GM21447 (cell line): ENCODE measurements at regions not wholly inside any gene's neighbourhood (a gene's known extent, or its start where the extent isn't known, plus 50 kb on each side); places are given as distances from the start of the nearest gene placed in this dataset.
"Not testable (repeated sequence)": the region's sequence is repeated elsewhere in the genome, so short reads cannot be mapped to it uniquely, and the experiment has no call there.

ENCODE experiments used
- ATAC-seq: cut with Tn5 transposase; IDR thresholded peaks from one replicate; pipeline ENCODE4 v1.9.1; 2021; ENCODE audit not compliant: unreplicated experiment

DNA sequence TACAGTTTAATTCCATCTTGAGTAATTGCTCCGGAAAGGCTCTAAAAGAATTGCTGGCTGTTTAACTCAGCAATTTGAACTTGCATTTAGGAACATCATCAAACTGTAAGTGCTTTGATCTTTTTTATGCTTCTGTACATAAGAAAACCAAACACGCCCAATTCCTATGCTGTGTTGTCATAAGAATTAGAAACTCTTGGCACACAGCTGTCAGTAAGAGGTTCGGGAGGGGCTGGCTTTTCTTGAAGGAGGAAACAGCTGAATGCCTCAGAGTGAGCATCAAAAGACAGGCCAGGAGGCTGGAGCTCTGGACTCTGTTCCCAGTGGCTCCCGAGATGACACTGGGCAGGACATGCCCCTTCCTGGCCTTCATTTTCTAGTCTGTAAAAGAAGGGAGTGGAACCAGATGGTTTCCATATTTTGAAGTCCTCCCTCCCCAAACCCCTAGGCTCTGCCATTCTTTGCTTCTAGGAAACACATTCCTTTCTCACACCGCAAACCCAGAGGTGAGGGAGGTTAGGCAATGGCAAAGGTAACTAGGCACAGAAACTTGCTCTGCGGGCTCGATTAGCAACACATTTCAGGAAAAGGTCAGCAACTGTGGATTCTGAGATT is 73.7 kb upstream of the DLG1 start:
- no peak for ATAC-seq

DNA sequence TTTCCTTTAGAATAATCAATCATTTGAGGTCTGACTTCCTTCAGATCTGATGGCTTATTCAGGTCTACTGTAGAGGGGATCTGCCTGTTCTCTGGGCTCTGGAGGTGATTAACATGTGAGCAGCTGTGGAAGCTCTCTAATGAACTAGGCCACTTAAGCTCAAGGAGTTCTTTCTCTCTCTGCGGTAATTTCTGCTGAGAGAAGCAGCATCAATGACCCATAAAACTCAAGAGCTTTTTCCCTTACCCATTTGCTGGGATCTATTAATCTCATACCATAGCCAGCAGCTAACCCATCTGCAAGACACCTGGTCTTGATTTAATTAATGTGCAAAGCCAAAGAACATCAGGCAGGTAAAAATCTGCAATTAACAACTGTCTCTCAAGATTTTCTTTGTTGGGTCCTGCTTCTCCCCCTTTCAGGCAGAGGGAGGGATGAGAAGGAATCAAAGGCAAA is 73.2 kb upstream of the DLG1 start:
- ATAC-seq: no peak

- ATAC-seq: no peak
Observed at GRCh38 chr3:197369545-197369944, 71.1 kb upstream of the DLG1 start.

DNA sequence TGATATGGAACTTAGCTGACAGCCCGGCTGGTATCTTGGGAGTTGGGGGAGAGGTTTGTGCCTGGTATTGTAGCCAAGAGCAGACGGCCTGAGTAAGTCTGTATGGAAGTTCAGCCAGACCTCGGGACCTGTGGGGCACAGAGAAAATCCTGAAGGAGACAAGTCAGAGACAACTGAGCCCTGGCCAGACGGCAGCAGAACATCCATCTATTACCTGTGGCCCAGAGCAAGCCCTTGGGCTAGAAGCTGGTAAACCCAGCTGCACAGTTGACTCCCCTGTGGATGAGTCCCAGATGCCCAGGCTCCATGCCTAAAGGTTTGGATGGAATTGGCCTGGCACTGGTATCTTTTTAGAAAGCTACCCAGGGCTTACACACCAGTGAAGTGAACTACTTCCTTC is 70.4 kb upstream of the DLG1 start:
- no peak for ATAC-seq

GRCh38 chr3:197368330-197368729 is 69.9 kb upstream of the DLG1 start:
- ATAC-seq: no peak

DNA sequence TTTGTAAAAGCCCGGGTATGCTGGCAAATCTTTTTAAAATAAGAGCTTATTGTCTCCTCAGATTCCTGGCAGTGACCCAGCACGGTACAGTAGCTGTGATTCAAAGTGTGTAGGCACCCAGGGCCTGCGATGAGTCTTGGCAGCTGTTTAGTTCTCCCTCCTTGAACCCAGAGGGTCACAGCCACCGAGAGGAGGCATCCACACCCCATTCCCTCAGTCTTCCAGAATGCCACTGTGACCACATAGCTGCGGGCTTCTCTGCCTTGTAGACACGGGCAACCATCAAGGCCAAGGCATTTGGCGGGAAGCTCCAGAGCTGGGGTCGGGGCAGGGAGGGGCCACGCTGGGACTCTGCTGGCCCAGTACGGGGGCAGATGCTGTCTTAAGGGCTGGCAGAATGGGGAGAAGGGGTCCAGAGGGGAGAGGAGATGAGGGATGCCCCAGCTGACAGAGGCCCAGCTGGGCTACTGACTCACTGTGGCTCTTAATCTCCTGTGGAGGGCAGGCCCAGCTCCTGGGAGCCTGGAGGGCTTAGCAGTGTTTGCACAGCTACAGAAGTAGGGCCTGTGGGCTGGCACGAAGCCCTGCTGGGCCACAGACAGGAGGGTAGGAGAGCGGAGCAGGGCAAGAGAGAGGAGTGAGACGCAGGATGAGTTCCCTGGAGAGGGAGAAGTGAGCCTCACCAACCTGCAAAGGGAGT is 68.8 kb upstream of the DLG1 start:
- no peak for ATAC-seq

DNA sequence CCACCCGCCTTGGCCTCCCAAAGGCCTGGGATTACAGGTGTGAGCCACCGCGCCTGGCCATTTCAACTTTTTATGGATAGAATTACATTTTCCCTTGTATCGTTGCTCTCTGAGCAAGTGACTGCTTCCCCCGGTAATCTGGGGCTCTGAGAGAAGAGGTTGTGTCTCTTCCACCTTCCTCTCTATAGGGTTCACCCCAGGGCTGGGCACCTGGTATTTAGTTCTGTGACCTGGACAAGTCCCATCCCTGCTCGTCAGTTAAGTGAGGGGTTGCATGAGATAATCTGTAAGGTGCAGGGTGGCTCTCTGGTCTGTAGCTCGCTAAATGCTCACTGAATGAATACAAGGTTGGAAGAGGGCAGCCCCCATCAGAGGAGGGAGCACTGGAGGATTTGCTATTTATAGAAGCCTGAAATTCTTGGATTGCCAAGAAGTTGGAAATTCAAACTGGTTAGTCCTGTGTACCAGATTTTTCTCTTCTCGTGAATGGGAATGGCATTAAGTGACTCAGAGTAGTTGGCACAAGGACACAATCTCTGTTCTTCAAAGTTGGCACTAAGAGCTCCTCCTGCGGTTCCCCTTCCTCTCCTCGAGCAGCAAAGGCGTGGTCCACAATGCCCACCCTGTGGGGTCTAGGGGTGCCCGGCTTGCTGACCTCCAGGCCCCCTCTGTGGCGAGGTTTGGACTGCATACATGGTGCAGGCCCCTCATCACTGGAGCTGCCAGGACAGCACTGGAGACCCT is 68.1 kb upstream of the DLG1 start:
- no peak for ATAC-seq

GRCh38 chr3:197365586-197365985 is 67.2 kb upstream of the DLG1 start:
- no peak for ATAC-seq

GRCh38 chr3:197364410-197365071 is 66.1 kb upstream of the DLG1 start:
- ATAC-seq: no peak

DNA sequence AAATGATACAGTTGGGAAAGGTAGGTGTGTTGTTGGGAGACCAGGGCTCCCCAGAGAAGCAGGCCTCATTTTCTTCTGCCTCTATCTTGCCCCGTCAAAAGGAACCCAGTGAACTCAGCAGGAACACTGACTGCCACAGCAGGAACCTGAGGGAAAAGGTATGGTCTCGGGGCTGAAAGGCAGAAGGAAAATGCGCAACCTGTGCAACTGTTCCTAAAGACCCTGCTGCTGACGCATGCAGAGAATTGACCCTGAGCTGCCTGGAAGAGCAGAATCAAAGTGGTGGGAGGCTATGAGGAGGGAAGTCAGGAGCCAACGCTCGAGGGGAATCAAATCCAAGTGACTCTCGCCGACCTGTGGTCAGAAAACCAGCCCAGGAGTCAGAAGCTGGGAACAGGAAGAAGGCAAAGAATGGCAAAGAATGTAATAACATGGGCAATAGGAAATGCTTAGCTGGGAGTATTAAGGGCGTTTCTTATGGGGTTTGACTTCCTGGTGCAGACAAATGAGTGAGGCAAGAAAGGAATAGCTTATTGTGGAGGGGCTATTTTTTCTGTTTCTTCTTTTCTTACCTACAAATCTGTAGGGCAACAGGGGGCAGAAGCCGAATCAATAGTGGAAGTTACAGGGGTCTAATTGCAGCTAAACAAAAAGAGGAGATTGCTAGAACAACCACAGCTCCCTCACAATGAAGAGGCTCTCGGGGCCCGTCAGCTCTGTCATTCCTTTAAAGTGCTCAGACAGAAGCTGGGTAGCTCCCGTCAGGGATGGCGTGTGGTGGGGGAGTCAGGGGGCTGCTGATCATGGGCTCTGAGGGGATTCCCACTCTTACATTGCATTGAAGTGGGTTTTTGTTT is 65.4 kb upstream of the DLG1 start:
- ATAC-seq: no peak

DNA sequence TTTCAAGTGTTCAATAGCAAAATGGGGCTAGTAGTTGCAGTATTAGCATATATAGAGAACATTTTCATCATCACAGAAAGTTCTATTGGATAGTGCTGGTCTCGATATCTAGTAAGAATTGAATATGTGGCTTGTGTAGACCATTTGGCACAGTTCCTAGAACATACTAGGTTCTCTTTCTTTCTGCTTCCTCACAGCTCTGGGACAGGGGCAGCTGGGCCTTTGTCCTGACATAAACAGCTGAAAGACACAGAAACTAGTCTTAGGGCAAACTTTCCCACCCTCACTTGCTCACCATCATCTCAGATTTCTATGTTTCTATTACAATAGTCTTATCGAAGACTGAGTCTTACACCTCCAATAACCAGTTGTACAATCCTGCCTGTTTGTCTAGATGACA is 63.7 kb upstream of the DLG1 start:
- ATAC-seq: no peak

DNA sequence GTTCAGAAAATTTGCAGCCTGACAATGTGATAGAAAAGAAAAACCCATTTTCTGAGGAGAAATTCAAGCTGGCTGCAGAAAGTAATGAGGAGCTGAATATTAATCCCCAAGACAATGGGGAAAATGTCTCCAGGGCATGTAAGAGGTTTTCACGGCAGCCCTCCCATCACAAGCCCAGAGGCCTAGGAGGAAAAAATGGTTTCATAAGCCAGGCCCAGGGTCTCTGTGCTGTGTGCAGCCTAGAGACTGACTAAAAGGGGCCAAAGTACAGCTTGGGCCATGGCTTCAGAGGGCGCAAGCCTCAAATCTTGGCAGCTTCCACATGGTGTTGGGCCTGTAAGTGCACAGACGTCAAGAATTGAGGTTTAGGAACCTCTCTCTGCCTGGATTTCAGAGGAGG is 61.7 kb upstream of the DLG1 start:
- not testable (repeated sequence) for ATAC-seq

DNA sequence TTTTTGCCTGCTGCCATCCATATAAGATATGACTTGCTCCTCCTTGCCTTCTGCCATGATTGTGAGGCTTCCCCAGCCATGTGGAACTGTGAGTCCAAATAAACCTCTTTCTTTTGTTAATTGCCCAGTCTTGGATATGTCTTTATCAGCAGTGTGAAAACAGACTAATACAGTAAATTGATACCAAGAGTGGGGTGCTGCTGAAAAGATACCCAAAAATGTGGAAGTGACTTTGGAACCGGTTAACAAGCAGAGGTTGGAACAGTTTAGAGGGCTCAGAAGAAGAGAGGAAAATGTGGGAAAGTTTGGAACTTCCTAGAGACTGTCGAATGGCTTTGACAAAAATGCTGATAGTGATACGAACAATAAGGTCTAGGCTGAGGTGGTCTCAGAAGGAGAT is 61.1 kb upstream of the DLG1 start:
- not testable (repeated sequence) for ATAC-seq

DNA sequence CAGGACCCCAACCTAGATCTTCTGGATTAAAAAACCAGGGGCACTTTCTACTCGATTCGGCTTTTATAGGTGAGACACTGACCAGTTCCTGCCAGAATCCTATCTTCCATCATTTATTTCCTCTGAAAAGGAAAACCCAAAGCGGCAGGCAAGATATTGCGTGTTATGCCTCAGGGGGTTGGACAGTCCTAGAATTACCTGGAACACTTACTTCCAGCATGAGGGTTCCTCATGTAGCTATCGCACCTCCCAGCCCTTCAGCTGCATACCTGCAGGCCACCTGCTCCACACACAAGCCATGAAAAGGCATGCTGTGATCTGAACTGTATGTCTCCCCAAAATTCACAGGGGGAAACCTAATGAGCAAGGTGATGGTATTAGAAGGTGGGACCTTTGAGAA is 58.3 kb upstream of the DLG1 start:
- ATAC-seq: no peak

GRCh38 chr3:197356275-197356674 is 57.9 kb upstream of the DLG1 start:
- ATAC-seq: no peak

DNA sequence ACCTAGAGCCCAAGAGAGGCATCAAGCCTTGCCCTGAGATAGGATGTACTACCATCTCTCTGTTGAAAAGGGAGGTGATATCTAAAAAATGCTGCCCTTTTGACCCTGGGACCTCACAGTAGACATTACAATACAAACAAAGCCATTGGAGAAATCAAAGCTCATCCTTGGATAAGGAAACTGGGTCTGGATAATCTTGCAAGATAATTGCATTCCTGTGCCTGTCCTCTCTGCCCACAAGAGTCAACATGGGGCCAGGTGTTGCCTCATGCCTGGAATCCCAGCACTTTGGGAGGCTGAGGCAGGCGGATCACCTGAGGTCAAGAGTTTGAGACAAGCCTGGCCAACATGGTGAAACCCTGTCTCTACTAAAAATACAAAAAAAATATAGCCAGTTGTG is 57.3 kb upstream of the DLG1 start:
- no peak for ATAC-seq

DNA sequence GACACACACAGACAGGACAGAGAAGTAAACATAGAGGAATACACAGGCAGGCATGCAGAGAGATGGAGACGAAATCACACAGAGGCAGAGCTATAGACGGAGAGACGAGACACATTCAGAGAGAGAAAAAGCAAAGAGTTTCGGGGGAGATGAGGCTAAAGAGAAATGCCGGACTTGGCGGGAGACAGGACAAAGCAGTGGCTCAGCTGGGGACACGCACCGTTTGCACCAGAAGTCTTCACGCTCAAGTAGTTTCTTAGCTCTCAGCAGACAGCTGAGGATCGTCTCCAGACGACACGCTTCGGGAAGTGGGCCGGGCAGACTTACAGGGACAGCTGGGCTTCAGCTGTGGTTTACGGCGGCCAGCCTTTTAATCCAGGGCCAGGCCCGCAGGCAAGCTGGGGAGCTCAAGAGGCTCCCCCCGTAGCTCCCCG is 56.2 kb upstream of the DLG1 start:
- ATAC-seq: no peak

GRCh38 chr3:197353867-197354567 is 55.6 kb upstream of the DLG1 start:
- no peak for ATAC-seq

DNA sequence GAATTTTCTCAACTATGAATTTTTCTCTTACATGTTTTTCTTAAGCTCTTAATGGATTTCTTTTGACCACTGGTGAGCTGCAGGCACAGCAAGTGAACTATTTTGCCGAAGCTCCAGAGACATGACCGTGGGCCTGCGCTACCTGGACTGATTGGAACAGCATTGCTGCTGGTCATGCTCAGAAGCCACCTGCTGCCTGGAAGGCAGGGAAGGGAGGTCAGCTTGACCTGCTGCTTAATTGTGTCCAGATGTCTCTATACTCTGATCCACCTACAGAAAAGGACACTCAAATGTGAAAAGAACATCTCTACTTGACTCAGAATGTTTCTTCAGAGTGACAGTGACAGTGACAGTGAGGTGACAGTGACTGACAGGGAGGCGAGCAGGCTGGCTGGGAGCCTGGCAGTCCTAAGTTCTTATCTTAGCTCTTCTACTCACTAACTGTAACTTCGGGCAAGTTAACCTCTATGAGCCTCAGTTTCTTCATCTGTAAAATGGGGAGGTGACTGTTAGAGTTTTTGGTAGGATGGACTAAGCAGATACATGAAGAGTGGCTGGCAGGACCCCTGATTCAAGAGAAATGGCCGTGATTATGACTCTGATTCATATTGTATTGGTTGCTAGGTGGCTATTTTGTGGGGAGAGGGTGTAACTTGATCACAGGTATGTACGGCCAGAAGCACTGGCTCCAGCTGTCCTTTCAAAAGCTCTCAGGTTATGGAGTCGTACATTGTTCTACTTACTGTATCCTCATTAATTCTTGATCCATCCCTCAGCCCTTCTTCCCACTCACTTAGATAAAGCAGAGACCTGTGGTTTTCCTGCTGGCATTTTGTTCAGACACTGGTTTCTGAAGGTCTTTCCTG is 54.8 kb upstream of the DLG1 start:
- ATAC-seq: no peak
